Nephron (organoid): ENCODE measurements at regions not wholly inside any gene's neighbourhood (a gene's known extent, or its start where the extent isn't known, plus 50 kb on each side); places are given as distances from the start of the nearest gene placed in this dataset.
"Not testable (repeated sequence)": the region's sequence is repeated elsewhere in the genome, so short reads cannot be mapped to it uniquely, and the experiment has no call there.

Experiments used
- H3K27ac Mint-ChIP-seq, 3 experiments: 2 replicates each; pipeline ENCODE4 v1.8.0; 2020; ENCODE audit warnings: mixed read lengths in 3 of 3, mild to moderate bottlenecking in 2 of 3, moderate library complexity in 1 of 3
- H3K27me3 Mint-ChIP-seq: 2 replicates; pipeline ENCODE4 v1.8.0; 2021; ENCODE audit warnings: low read depth, mild to moderate bottlenecking, moderate library complexity, mixed read lengths
- H3K36me3 Mint-ChIP-seq: 2 replicates; pipeline ENCODE4 v1.8.0; 2020; ENCODE audit warnings: low read depth, mixed read lengths
- H3K4me1 Mint-ChIP-seq: 2 replicates; pipeline ENCODE4 v1.8.0; 2020; ENCODE audit warnings: mixed read lengths
- H3K4me3 Mint-ChIP-seq, 3 experiments: 2 replicates each; pipeline ENCODE4 v1.8.0; 2020; ENCODE audit warnings: mild to moderate bottlenecking in 3 of 3, mixed read lengths in 3 of 3, moderate library complexity in 2 of 3
- H3K9me3 Mint-ChIP-seq: 2 replicates; pipeline ENCODE4 v1.8.0; 2020; ENCODE audit warnings: mixed read lengths
- CTCF ChIP-seq, 3 experiments: fragments of 200-600 bp; sonication (generic); IDR thresholded peaks; one replicate each; pipeline ENCODE4 v1.5.0; 2021; ENCODE audit warnings: antibody characterized with exemption in 3 of 3; ENCODE audit not compliant: unreplicated experiment in 3 of 3

- Mint-ChIP-seq H3K27me3 (no peaks in the 10 kb centered on the region), H3K4me3 (no peak overlapping the region), H3K9me3 (no peaks in the 10 kb centered on the region), H3K27ac (no peak overlapping the region), H3K4me1 (no peaks in the 10 kb centered on the region), H3K36me3 (no peaks in the 10 kb centered on the region)
- TF ChIP-seq CTCF (IDR thresholded peaks at IDR 0.05; ENCODE audit: unreplicated experiment in 3 of 3), result no peak
Measured at GRCh38 chr13:87952377-87952776, 281.2 kb downstream of the SLITRK5 start.

- Mint-ChIP-seq H3K27me3 (no peaks in the 10 kb centered on the region), H3K4me1 (no peaks in the 10 kb centered on the region), H3K4me3 (no peak overlapping the region), H3K27ac (no peak overlapping the region), H3K36me3 (no peaks in the 10 kb centered on the region), H3K9me3 (no peaks in the 10 kb centered on the region)
- TF ChIP-seq CTCF (IDR thresholded peaks at IDR 0.05; ENCODE audit: unreplicated experiment in 3 of 3), result no peak
Measured at GRCh38 chr13:87953381-87953780, 282.2 kb downstream of the SLITRK5 start.

- H3K27me3 Mint-ChIP-seq, result no peaks in the 10 kb centered on the region
- no peak overlapping the region for H3K27ac Mint-ChIP-seq
- H3K9me3 Mint-ChIP-seq, result no peaks in the 10 kb centered on the region
- no peak for TF ChIP-seq CTCF (IDR thresholded peaks at IDR 0.05; ENCODE audit: unreplicated experiment in 3 of 3)
- H3K36me3 Mint-ChIP-seq, result no peaks in the 10 kb centered on the region
- H3K4me1 Mint-ChIP-seq, result no peaks in the 10 kb centered on the region
- H3K4me3 Mint-ChIP-seq, result no peak overlapping the region
Measured at GRCh38 chr13:87954091-87954490, 282.9 kb downstream of the SLITRK5 start.

DNA sequence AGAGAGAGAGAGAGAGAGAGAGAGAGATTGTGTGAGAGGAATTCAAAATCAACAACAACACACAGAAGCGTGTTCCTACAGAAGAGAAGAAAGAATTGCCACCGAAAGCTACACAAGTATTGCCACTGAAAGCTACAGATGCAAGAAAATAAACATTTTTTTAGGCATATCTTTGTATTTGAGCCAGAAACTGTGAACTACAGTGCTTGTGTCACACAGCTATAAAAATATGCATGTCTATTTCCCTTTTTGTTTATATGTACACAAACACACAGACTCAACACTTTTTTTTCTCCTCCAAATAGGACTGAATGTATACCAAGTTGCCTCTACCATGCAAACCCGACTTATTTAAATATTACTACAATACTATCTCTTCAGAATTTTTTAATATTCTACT is 290.4 kb downstream of the SLITRK5 start:
- no peaks in the 10 kb centered on the region for H3K36me3 Mint-ChIP-seq
- no peaks in the 10 kb centered on the region for H3K27me3 Mint-ChIP-seq
- no peak overlapping the region for H3K27ac Mint-ChIP-seq
- H3K4me1 Mint-ChIP-seq, result no peaks in the 10 kb centered on the region
- TF ChIP-seq CTCF (IDR thresholded peaks at IDR 0.05; ENCODE audit: unreplicated experiment in 3 of 3), result no peak
- no peaks in the 10 kb centered on the region for H3K9me3 Mint-ChIP-seq
- H3K4me3 Mint-ChIP-seq, result no peak overlapping the region

- TF ChIP-seq CTCF (IDR thresholded peaks at IDR 0.05; ENCODE audit: unreplicated experiment in 3 of 3), result no peak
- Mint-ChIP-seq H3K27ac (no peak overlapping the region), H3K4me1 (no peaks in the 10 kb centered on the region), H3K4me3 (no peak overlapping the region), H3K27me3 (no peaks in the 10 kb centered on the region), H3K36me3 (no peaks in the 10 kb centered on the region), H3K9me3 (peaks cover 4% of the 10 kb centered on the region)
Measured at GRCh38 chr13:87972568-87972967, 301.4 kb downstream of the SLITRK5 start.

GRCh38 chr13:87975035-87975434 is 303.9 kb downstream of the SLITRK5 start:
- H3K4me1 Mint-ChIP-seq, result no peaks in the 10 kb centered on the region

DNA sequence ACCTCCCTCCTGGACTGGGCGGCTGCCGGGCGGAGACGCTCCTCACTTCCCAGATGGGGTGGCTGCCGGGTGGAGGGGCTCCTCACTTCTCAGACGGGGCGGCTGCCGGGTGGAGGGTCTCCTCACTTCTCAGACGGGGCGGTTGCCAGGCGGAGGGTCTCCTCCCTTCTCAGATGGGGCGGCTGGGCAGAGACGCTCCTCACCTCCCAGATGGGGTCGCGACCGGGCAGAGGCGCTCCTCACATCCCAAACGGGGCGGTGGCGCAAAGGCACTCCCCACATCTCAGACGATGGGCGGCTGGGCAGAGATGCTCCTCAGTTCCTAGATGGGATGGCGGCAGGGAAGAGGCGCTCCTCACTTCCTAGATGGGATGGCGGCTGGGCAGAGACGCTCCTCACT is 305.5 kb downstream of the SLITRK5 start:
- H3K4me3 Mint-ChIP-seq, H3K9me3 Mint-ChIP-seq, H3K36me3 Mint-ChIP-seq, H3K27me3 Mint-ChIP-seq, H3K4me1 Mint-ChIP-seq, H3K27ac Mint-ChIP-seq: not testable (repeated sequence)

More at GRCh38 chr13:87975035-87975434, 303.9 kb downstream of the SLITRK5 start:
- Mint-ChIP-seq H3K27me3 (no peaks in the 10 kb centered on the region), H3K4me3 (no peak overlapping the region), H3K36me3 (no peaks in the 10 kb centered on the region), H3K9me3 (peaks cover 5% of the 10 kb centered on the region), H3K27ac (peak overlapping the region; percentile 19 to 70 (median 40))
- no peak for TF ChIP-seq CTCF (IDR thresholded peaks at IDR 0.05; ENCODE audit: unreplicated experiment in 3 of 3)
